Keratinocyte (primary cell): ENCODE measurements at regions not wholly inside any gene's neighbourhood (a gene's known extent, or its start where the extent isn't known, plus 50 kb on each side); places are given as distances from the start of the nearest gene placed in this dataset.

Source experiments
- DNase-seq: peaks from one replicate; pipeline ENCODE4 v3.0.0-alpha.2; 2011; ENCODE audit warnings: low read depth, missing footprints, low spot score
- FAIRE-seq: peaks from 2 replicates; lab custom pipeline; 2011; peaks lifted over from hg19 to GRCh38; lab: Jason Lieb, UNC
- H2AFZ ChIP-seq: 2 replicates; pipeline ENCODE4 v1.6.0; 2012; ENCODE audit warnings: low read length, control low read depth, inconsistent platforms; ENCODE audit not compliant: control insufficient read depth
- H3K27ac ChIP-seq: 2 replicates; pipeline ENCODE4 v1.5.1; 2011; ENCODE audit warnings: low read length; ENCODE audit not compliant: control insufficient read depth, insufficient read depth
- H3K27me3 ChIP-seq: 3 replicates; pipeline ENCODE4 v1.6.0; 2011; ENCODE audit warnings: low read length; ENCODE audit not compliant: control insufficient read depth, insufficient read depth; ENCODE audit errors: extremely low read depth
- H3K36me3 ChIP-seq, 2 experiments: 2 replicates in 1 of 2; 3 replicates in 1 of 2; pipeline ENCODE4 v1.5.1; 2011; ENCODE audit warnings: low read length in 2 of 2, mild to moderate bottlenecking in 1 of 2; ENCODE audit not compliant: control insufficient read depth in 2 of 2, insufficient read depth in 2 of 2; ENCODE audit errors: extremely low read depth in 1 of 2
- H3K4me1 ChIP-seq: 3 replicates; pipeline ENCODE4 v1.5.1; 2011; ENCODE audit warnings: low read length; ENCODE audit not compliant: control insufficient read depth, insufficient read depth; ENCODE audit errors: extremely low read depth
- H3K4me2 ChIP-seq: 3 replicates; pipeline ENCODE4 v1.6.0; 2011; ENCODE audit warnings: low read depth, low read length; ENCODE audit not compliant: control insufficient read depth, insufficient read depth; ENCODE audit errors: extremely low read depth
- H3K4me3 ChIP-seq, 3 experiments: fragments of 200-600 bp in 1 of 3; sonication (generic) in 1 of 3; 2 replicates in 2 of 3; 3 replicates in 1 of 3; pipeline ENCODE4 v1.5.1; 2011 to 2016; ENCODE audit warnings: low read length in 3 of 3, mild to moderate bottlenecking in 3 of 3, control low read depth in 2 of 3, inconsistent platforms in 1 of 3, low read depth in 1 of 3, mixed read lengths in 1 of 3, mixed run types in 1 of 3, moderate library complexity in 1 of 3; ENCODE audit not compliant: control insufficient read depth in 2 of 3, insufficient read depth in 2 of 3; ENCODE audit errors: extremely low read depth in 1 of 3
- H3K79me2 ChIP-seq: 2 replicates; pipeline ENCODE4 v1.6.0; 2012; ENCODE audit warnings: low read length; ENCODE audit not compliant: control insufficient read depth, insufficient read depth
- H3K9ac ChIP-seq: 3 replicates; pipeline ENCODE4 v1.6.0; 2011; ENCODE audit warnings: low read length; ENCODE audit not compliant: control insufficient read depth, insufficient read depth; ENCODE audit errors: extremely low read depth
- H3K9me1 ChIP-seq: 3 replicates; pipeline ENCODE4 v1.6.0; 2011; ENCODE audit warnings: low read length; ENCODE audit not compliant: control insufficient read depth, insufficient read depth; ENCODE audit errors: extremely low read depth
- H3K9me3 ChIP-seq: 2 replicates; pipeline ENCODE4 v1.5.1; 2012; ENCODE audit warnings: low read depth, low read length; ENCODE audit not compliant: control insufficient read depth
- H4K20me1 ChIP-seq: 3 replicates; pipeline ENCODE4 v1.6.0; 2011; ENCODE audit warnings: low read length; ENCODE audit not compliant: control insufficient read depth, insufficient read depth; ENCODE audit errors: extremely low read depth
- CTCF ChIP-seq, 3 experiments: IDR thresholded peaks in 1 of 3; conservative IDR thresholded peaks in 1 of 3; optimal IDR thresholded peaks in 1 of 3; 2 replicates in 2 of 3; 3 replicates in 1 of 3; pipeline versions ENCODE3 to v1.5.1; 2011; ENCODE audit warnings: low read length in 3 of 3, mild to moderate bottlenecking in 3 of 3, moderate library complexity in 2 of 3, control low read depth in 1 of 3, inconsistent platforms in 1 of 3; ENCODE audit not compliant: insufficient read depth in 2 of 3; ENCODE audit errors: extremely low read depth in 1 of 3
- EZH2 ChIP-seq: IDR thresholded peaks from one replicate; pipeline ENCODE4 v1.6.1; 2012; ENCODE audit warnings: inconsistent platforms, mild to moderate bottlenecking, low read length, moderate library complexity
- dilution Hi-C: fragments of 300-500 bp; cut with MboI; formaldehyde crosslinking; loops from one replicate; pipeline ENCODE4 v1.7.0; 2020; ENCODE audit warnings: low sequenced_read_pairs; ENCODE audit not compliant: extremely low pct_ligation_motif_present

- Histone ChIP-seq H4K20me1 (no peaks in the 10 kb centered on the region), H2AFZ (no peak overlapping the region), H3K9me3 (no peaks in the 10 kb centered on the region), H3K4me1 (no peaks in the 10 kb centered on the region), H3K4me3 (no peak overlapping the region), H3K4me2 (no peak overlapping the region), H3K27ac (no peak overlapping the region), H3K27me3 (no peaks in the 10 kb centered on the region), H3K9ac (no peak overlapping the region), H3K79me2 (no peaks in the 10 kb centered on the region), H3K9me1 (no peaks in the 10 kb centered on the region), H3K36me3 (no peaks in the 10 kb centered on the region)
- FAIRE-seq: no peak
- DNase-seq: no peak
- TF ChIP-seq CTCF (optimal IDR thresholded peaks at IDR 0.05 in 1 of 3, IDR thresholded peaks at IDR 0.05 in 1 of 3, conservative IDR thresholded peaks at IDR 0.05 in 1 of 3; ENCODE audit: extremely low read depth in 1 of 3, insufficient read depth in 2 of 3, low read length in 3 of 3) (no peak), EZH2 (no peak)
- dilution Hi-C loops: no loop called here
Measured at GRCh38 chr3:106277731-106278130, 408.9 kb upstream of the CBLB start.

- H3K9me1 ChIP-seq: no peaks in the 10 kb centered on the region
- H3K79me2 ChIP-seq: no peaks in the 10 kb centered on the region
- no peak overlapping the region for H3K27ac ChIP-seq
- H3K27me3 ChIP-seq: no peaks in the 10 kb centered on the region
- no peak overlapping the region for H3K9ac ChIP-seq
- TF ChIP-seq CTCF (optimal IDR thresholded peaks at IDR 0.05 in 1 of 3, IDR thresholded peaks at IDR 0.05 in 1 of 3, conservative IDR thresholded peaks at IDR 0.05 in 1 of 3; ENCODE audit: extremely low read depth in 1 of 3, insufficient read depth in 2 of 3, low read length in 3 of 3) (no peak), EZH2 (no peak)
- H2AFZ ChIP-seq: no peak overlapping the region
- no peaks in the 10 kb centered on the region for H3K9me3 ChIP-seq
- H3K4me3 ChIP-seq: no peak overlapping the region
- FAIRE-seq: no peak
- no peak for DNase-seq
- no peak overlapping the region for H3K4me2 ChIP-seq
- H4K20me1 ChIP-seq: no peaks in the 10 kb centered on the region
- dilution Hi-C loops: no loop called here
- no peaks in the 10 kb centered on the region for H3K4me1 ChIP-seq
- no peaks in the 10 kb centered on the region for H3K36me3 ChIP-seq
Measured at GRCh38 chr3:106281221-106281620, 412.4 kb upstream of the CBLB start.
